Smooth muscle cell (in vitro differentiated cells): ENCODE measurements at regions not wholly inside any gene's neighbourhood (a gene's known extent, or its start where the extent isn't known, plus 50 kb on each side); places are given as distances from the start of the nearest gene placed in this dataset.
"Not testable (repeated sequence)": the region's sequence is repeated elsewhere in the genome, so short reads cannot be mapped to it uniquely, and the experiment has no call there.

Experiments
- DNase-seq: peaks from one replicate; lab custom pipeline; 2025; ENCODE audit not compliant: unreplicated experiment; lab: John Stamatoyannopoulos, UW
- H2AFZ ChIP-seq: fragments of 200-600 bp; sonication (generic); 2 replicates; pipeline ENCODE4 v1.6.0; 2016; ENCODE audit warnings: antibody characterized with exemption, low read depth, mild to moderate bottlenecking
- H3F3A ChIP-seq: fragments of 200-600 bp; sonication (generic); 2 replicates; pipeline ENCODE4 v1.6.0; 2017; ENCODE audit warnings: antibody characterized with exemption, low read depth
- H3K27ac ChIP-seq: fragments of 200-600 bp; sonication (generic); 2 replicates; pipeline ENCODE4 v1.5.1; 2016; ENCODE audit warnings: low read depth, mild to moderate bottlenecking
- H3K27me3 ChIP-seq: fragments of 200-600 bp; sonication (generic); 2 replicates; pipeline ENCODE4 v1.6.1; 2016; ENCODE audit warnings: low read depth, mild to moderate bottlenecking
- H3K36me3 ChIP-seq: fragments of 200-600 bp; sonication (generic); 2 replicates; pipeline ENCODE4 v1.5.1; 2016; ENCODE audit warnings: low read depth
- H3K4me1 ChIP-seq: fragments of 200-600 bp; sonication (generic); 2 replicates; pipeline ENCODE4 v1.5.1; 2016; ENCODE audit warnings: low read depth
- H3K4me2 ChIP-seq: fragments of 200-600 bp; sonication (generic); 2 replicates; pipeline ENCODE4 v1.6.0; 2016; ENCODE audit warnings: mild to moderate bottlenecking
- H3K4me3 ChIP-seq: fragments of 200-600 bp; sonication (generic); 2 replicates; pipeline ENCODE4 v1.5.1; 2016; ENCODE audit warnings: mild to moderate bottlenecking
- H3K79me2 ChIP-seq: fragments of 200-600 bp; sonication (generic); 2 replicates; pipeline ENCODE4 v1.6.0; 2016; ENCODE audit warnings: low read depth, mild to moderate bottlenecking
- H3K9ac ChIP-seq: fragments of 200-600 bp; sonication (generic); 2 replicates; pipeline ENCODE4 v1.6.0; 2016; ENCODE audit warnings: low read depth
- H3K9me3 ChIP-seq: fragments of 200-600 bp; sonication (generic); replicated peaks from 2 replicates; pipeline ENCODE4 v1.5.1; 2016; ENCODE audit warnings: low read depth
- H4K20me1 ChIP-seq: fragments of 200-600 bp; sonication (generic); 2 replicates; pipeline ENCODE4 v1.6.0; 2016; ENCODE audit warnings: low read depth
- WGBS: methylation state at CpG from one replicate; pipeline ENCODE4 v1.1.7; 2016; ENCODE audit warnings: low lambda C conversion rate; 5-methylcytosine and 5-hydroxymethylcytosine counted together
- TF ChIP-seq, protein P1 (sequence below): fragments of 200-600 bp; sonication (generic); IDR thresholded peaks from 2 replicates; pipeline ENCODE4 v1.5.1; 2017; ENCODE audit warnings: borderline replicate concordance, mild to moderate bottlenecking, antibody characterized with exemption; ENCODE audit not compliant: insufficient read depth, poor library complexity, severe bottlenecking

DNA sequence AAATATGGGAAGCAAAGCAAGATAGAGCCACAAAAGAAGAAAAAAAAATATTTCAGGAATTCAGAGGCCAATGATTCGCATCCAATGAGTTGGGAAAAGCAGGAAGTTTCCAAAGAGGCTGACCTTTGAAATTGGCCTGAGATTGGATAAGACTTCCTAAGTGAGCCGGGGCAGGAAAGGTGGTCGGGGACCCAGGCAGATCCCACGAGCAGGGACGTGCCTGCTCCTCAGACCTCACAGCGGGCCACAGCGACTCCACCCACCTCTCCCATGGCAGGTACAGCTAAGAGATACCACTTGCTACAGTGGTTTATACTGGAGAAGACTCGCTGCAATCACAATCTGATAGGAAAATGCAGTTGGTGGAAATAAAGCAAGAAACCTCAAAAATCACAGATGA, 102.8 kb upstream of the SALL3 start:
- peaks cover 5% of the 10 kb centered on the region for H3K27me3 ChIP-seq
- H3K27ac ChIP-seq, result no peak overlapping the region
- no peak overlapping the region for H3K4me2 ChIP-seq
- TF ChIP-seq, protein P1, sequence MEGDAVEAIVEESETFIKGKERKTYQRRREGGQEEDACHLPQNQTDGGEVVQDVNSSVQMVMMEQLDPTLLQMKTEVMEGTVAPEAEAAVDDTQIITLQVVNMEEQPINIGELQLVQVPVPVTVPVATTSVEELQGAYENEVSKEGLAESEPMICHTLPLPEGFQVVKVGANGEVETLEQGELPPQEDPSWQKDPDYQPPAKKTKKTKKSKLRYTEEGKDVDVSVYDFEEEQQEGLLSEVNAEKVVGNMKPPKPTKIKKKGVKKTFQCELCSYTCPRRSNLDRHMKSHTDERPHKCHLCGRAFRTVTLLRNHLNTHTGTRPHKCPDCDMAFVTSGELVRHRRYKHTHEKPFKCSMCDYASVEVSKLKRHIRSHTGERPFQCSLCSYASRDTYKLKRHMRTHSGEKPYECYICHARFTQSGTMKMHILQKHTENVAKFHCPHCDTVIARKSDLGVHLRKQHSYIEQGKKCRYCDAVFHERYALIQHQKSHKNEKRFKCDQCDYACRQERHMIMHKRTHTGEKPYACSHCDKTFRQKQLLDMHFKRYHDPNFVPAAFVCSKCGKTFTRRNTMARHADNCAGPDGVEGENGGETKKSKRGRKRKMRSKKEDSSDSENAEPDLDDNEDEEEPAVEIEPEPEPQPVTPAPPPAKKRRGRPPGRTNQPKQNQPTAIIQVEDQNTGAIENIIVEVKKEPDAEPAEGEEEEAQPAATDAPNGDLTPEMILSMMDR, result no peak
- no peaks in the 10 kb centered on the region for H4K20me1 ChIP-seq
- no peak for DNase-seq
- no peaks in the 10 kb centered on the region for H3K4me1 ChIP-seq
- no peaks in the 10 kb centered on the region for H3K79me2 ChIP-seq
- H3F3A ChIP-seq, result no peaks in the 10 kb centered on the region
- H3K9ac ChIP-seq, result no peak overlapping the region
- 72% methylated on average over 8 of the region's 8 CpGs for WGBS
- H2AFZ ChIP-seq, result no peak overlapping the region
- no peaks in the 10 kb centered on the region for H3K9me3 ChIP-seq
- H3K36me3 ChIP-seq, result no peaks in the 10 kb centered on the region
- H3K4me3 ChIP-seq, result no peak overlapping the region

DNA sequence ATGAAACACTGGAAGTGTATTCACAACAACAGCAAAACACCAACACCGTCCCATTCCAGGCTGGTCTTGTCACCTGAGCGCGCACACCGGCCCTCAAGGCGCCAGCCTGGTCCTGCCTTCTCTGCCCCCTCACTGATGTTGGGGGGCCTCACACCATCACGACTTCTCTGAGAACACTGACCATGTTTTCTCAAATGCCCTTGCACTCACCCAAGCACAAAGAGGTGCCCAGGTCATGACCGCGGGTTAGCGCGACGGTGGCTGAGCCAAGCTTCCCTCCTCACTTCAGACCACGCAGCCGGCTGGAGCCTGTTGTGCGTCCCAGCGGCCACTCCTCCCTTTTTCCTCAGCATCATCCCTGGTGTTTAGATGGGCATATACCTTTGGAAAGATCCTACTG, 101.3 kb upstream of the SALL3 start:
- Histone ChIP-seq H3K9me3 (no peaks in the 10 kb centered on the region), H3K4me1 (no peaks in the 10 kb centered on the region), H2AFZ (no peak overlapping the region), H3K36me3 (no peaks in the 10 kb centered on the region), H3K27me3 (peaks cover 5% of the 10 kb centered on the region), H3F3A (no peaks in the 10 kb centered on the region), H3K79me2 (no peaks in the 10 kb centered on the region), H3K9ac (no peak overlapping the region), H3K27ac (no peak overlapping the region), H3K4me3 (no peak overlapping the region), H3K4me2 (no peak overlapping the region), H4K20me1 (no peaks in the 10 kb centered on the region)
- WGBS, result 96% methylated on average over 15 of the region's 15 CpGs
- DNase-seq, result no peak
- TF ChIP-seq, protein P1, result no peak

DNA sequence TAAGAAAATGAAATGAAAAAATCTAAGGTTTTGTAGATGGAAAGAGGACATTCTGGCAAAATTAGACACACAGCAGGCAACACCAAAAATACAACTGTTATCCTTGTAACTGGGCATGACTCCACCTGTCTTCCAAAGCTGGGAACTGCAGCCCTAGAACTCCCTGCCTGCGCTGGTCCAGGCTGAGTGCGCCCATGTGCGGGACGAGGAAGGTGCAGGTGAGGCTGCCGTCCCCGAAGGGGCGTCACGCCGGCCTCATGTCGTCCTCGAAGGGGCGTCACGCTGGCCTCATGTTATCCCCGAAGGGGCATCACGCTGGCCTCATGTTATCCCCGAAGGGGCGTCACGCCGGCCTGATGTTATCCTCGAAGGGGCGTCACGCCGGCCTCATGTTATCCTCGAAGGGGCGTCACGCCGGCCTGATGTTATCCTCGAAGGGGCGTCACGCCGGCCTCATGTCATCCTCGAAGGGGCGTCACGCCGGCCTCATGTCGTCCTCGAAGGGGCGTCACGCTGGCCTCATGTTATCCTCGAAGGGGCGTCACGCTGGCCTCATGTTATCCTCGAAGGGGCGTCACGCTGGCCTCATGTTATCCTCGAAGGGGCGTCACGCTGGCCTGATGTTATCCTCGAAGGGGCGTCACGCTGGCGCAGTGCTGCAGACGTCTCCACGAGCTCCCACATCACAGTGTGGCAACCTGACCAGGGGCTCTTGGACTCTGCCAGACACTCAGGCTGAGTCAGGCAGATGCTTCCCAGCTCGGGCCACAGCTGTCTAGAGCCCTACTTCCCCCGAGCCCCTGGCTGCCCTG, 100.3 kb upstream of the SALL3 start:
- not testable (repeated sequence) for H3K27ac ChIP-seq, H3K79me2 ChIP-seq, H3K4me2 ChIP-seq, H3K4me3 ChIP-seq, H4K20me1 ChIP-seq, H3K36me3 ChIP-seq, H3K9ac ChIP-seq, H3K9me3 ChIP-seq, H2AFZ ChIP-seq, H3K27me3 ChIP-seq, H3F3A ChIP-seq, DNase-seq, H3K4me1 ChIP-seq
- 89% methylated on average over 49 of the region's 56 CpGs for WGBS
- TF ChIP-seq, protein P1, result peak; percentile 60

DNA sequence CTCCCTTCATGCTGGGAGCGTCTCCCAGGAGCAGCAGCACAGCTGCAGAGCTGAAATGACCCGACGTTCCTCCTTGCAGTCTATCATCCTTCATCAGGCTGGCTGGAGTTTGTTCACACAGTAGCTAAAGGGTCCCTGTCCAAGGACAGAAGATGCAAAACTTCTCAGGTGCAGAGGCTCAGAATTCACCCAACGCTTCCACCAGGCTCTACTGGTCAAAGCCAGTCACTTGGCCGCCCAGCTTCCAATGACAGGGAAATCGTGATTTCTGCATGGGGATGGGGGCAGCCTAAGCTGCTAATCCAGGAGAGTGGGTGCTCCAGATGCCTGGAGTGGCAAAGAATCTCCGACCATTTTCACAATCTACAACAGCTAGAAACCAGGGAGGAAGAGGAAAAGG, 97.0 kb upstream of the SALL3 start:
- Histone ChIP-seq H3K79me2 (no peaks in the 10 kb centered on the region), H3F3A (no peaks in the 10 kb centered on the region), H3K4me2 (no peak overlapping the region), H3K27ac (no peak overlapping the region), H3K27me3 (no peaks in the 10 kb centered on the region), H3K4me1 (no peaks in the 10 kb centered on the region), H3K36me3 (no peaks in the 10 kb centered on the region), H4K20me1 (no peaks in the 10 kb centered on the region), H3K9me3 (no peaks in the 10 kb centered on the region), H3K4me3 (no peak overlapping the region), H2AFZ (no peak overlapping the region), H3K9ac (no peak overlapping the region)
- TF ChIP-seq, protein P1, result no peak
- 87% methylated on average over 7 of the region's 7 CpGs for WGBS
- no peak for DNase-seq
